ENCODE measurements at regions not wholly inside any gene's neighbourhood (a gene's known extent, or its start where the extent isn't known, plus 50 kb on each side); places are given as distances from the start of the nearest gene placed in this dataset.

DNA sequence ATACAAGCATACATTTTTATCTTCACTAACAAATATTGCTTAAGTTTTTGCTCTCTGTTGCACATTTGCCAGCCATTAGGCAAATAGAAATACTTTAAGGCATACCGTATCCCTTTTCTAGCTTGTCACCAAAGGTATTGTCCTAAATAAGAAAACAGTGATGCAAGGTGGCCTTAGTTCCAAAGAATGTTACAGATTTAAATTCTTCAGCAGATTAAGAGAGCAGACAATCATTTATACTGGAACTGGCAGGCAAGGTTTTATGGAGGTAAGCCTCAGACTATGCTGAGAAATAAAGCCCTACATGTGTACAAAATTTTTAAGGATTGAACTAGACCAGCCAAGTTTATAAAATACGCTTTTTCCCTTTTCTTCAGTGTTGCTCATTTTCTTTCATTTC lies 247.8 kb downstream of the IZUMO3 start:
- H3K27ac Mint-ChIP-seq: no peak overlapping the region
- TF ChIP-seq CTCF (conservative IDR thresholded peaks at IDR 0.05): no peak

DNA sequence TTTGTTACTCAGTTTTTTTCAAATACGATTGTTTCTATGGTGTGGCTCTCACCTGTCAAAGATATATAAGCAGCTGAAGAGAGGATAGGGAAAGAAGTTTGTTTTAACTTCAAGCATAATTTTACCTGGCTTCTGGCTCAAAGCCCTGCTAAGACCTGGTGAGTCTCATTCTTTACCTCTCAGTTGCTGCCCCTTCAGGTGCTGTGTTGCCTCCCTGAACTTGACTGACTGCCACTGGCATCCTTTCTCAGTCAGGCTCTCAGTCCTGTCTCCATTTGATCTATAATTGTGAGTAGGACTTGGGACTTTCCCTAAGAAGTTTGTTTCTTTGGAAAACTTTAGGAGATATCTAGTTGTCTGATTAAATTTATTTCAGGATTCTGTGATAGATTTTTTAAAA lies 249.6 kb downstream of the IZUMO3 start:
- no peak for DNase-seq
- Histone ChIP-seq H3K27me3 (ENCODE audit: control insufficient read depth, insufficient read depth, low read length, poor library complexity, severe bottlenecking) (no peaks in the 10 kb centered on the region), H3K36me3 (ENCODE audit: control insufficient read depth, insufficient read depth, low read length) (no peaks in the 10 kb centered on the region), H3K9ac (ENCODE audit: extremely low read depth, low read length, poor library complexity, severe bottlenecking) (no peak overlapping the region), H3K27ac (ENCODE audit: low read depth, low read length) (no peak overlapping the region), H3K4me3 (ENCODE audit: low read length) (no peak overlapping the region), H3K9me3 (ENCODE audit: control insufficient read depth, low read length) (no peaks in the 10 kb centered on the region), H3K4me1 (ENCODE audit: control insufficient read depth, insufficient read depth, low read length) (no peaks in the 10 kb centered on the region)
- peaks cover 5% of the 10 kb centered on the region for H3K9me3 Mint-ChIP-seq
- no peak overlapping the region for H3K27ac Mint-ChIP-seq
- no peaks in the 10 kb centered on the region for H3K36me3 Mint-ChIP-seq (ENCODE audit: low read depth)
- no peak overlapping the region for H3K4me3 Mint-ChIP-seq
- WGBS, 2 experiments (ENCODE audit: insufficient coverage in 1 of 2, insufficient read length in 1 of 2): 97% methylated on average over 1 of the region's 1 CpG; no CpG with 5 or more reads in 1 of the 2 experiments
- H3K27me3 Mint-ChIP-seq (ENCODE audit: insufficient read depth): no peaks in the 10 kb centered on the region
- H3K4me1 Mint-ChIP-seq: peaks cover 7% of the 10 kb centered on the region
- no peak for TF ChIP-seq CTCF (conservative IDR thresholded peaks at IDR 0.05)

More for the DNA sequence above, 247.8 kb downstream of the IZUMO3 start:
- DNase-seq: no peak
- H3K9me3 ChIP-seq (ENCODE audit: control insufficient read depth, low read length): no peaks in the 10 kb centered on the region
- H3K27me3 ChIP-seq (ENCODE audit: control insufficient read depth, insufficient read depth, low read length, poor library complexity, severe bottlenecking): no peaks in the 10 kb centered on the region
- H3K4me1 ChIP-seq (ENCODE audit: control insufficient read depth, insufficient read depth, low read length): no peaks in the 10 kb centered on the region
- H3K9ac ChIP-seq (ENCODE audit: extremely low read depth, low read length, poor library complexity, severe bottlenecking): no peak overlapping the region
- H3K27me3 Mint-ChIP-seq (ENCODE audit: insufficient read depth): no peaks in the 10 kb centered on the region
- H3K27ac ChIP-seq (ENCODE audit: low read depth, low read length): no peak overlapping the region
- H3K36me3 Mint-ChIP-seq (ENCODE audit: low read depth): no peaks in the 10 kb centered on the region
- no peaks in the 10 kb centered on the region for H3K36me3 ChIP-seq (ENCODE audit: control insufficient read depth, insufficient read depth, low read length)
- no peak overlapping the region for H3K4me3 Mint-ChIP-seq
- H3K4me3 ChIP-seq (ENCODE audit: low read length): no peak overlapping the region
- H3K9me3 Mint-ChIP-seq: no peaks in the 10 kb centered on the region
- peaks cover 7% of the 10 kb centered on the region for H3K4me1 Mint-ChIP-seq
- 87 to 100% methylated on average over 2 of the region's 2 CpGs for WGBS, 2 experiments (ENCODE audit: insufficient coverage in 1 of 2, insufficient read length in 1 of 2)

GRCh38 chr9:24293386-24293785 lies 252.3 kb downstream of the IZUMO3 start:
- WGBS, 2 experiments (ENCODE audit: insufficient coverage in 1 of 2, insufficient read length in 1 of 2): 17 to 62% methylated on average over 1 to 4 of the region's 4 CpGs
- Mint-ChIP-seq H3K27me3 (ENCODE audit: insufficient read depth) (no peaks in the 10 kb centered on the region), H3K36me3 (ENCODE audit: low read depth) (no peaks in the 10 kb centered on the region), H3K4me3 (no peak overlapping the region), H3K9me3 (peaks cover 9% of the 10 kb centered on the region), H3K4me1 (peaks cover 7% of the 10 kb centered on the region), H3K27ac (peak overlapping the region; percentile 26)
- Histone ChIP-seq H3K9me3 (ENCODE audit: control insufficient read depth, low read length) (no peaks in the 10 kb centered on the region), H3K4me1 (ENCODE audit: control insufficient read depth, insufficient read depth, low read length) (no peaks in the 10 kb centered on the region), H3K9ac (ENCODE audit: extremely low read depth, low read length, poor library complexity, severe bottlenecking) (no peak overlapping the region), H3K27me3 (ENCODE audit: control insufficient read depth, insufficient read depth, low read length, poor library complexity, severe bottlenecking) (no peaks in the 10 kb centered on the region), H3K27ac (ENCODE audit: low read depth, low read length) (peak overlapping the region; percentile 44), H3K4me3 (ENCODE audit: low read length) (no peak overlapping the region), H3K36me3 (ENCODE audit: control insufficient read depth, insufficient read depth, low read length) (no peaks in the 10 kb centered on the region)
- no peak for DNase-seq
- TF ChIP-seq CTCF (conservative IDR thresholded peaks at IDR 0.05): no peak
